Neural progenitor cell (in vitro differentiated cells): ENCODE measurements at regions not wholly inside any gene's neighbourhood (a gene's known extent, or its start where the extent isn't known, plus 50 kb on each side); places are given as distances from the start of the nearest gene placed in this dataset.

ENCODE experiments used
- EZH2 ChIP-seq: fragments of 200-600 bp; sonication (generic); IDR thresholded peaks from 2 replicates; pipeline ENCODE4 v1.6.1; 2017; ENCODE audit warnings: antibody characterized with exemption, mild to moderate bottlenecking, moderate library complexity
- EZH2phosphoT487 ChIP-seq: fragments of 200-600 bp; sonication (generic); IDR thresholded peaks from 2 replicates; pipeline ENCODE4 v1.6.1; 2017; ENCODE audit warnings: antibody characterized with exemption
- TF ChIP-seq, protein P1 (sequence below): fragments of 200-600 bp; sonication (generic); IDR thresholded peaks from 2 replicates; pipeline ENCODE4 v1.5.1; 2017; ENCODE audit warnings: antibody characterized with exemption, mild to moderate bottlenecking

- TF ChIP-seq, protein P1, sequence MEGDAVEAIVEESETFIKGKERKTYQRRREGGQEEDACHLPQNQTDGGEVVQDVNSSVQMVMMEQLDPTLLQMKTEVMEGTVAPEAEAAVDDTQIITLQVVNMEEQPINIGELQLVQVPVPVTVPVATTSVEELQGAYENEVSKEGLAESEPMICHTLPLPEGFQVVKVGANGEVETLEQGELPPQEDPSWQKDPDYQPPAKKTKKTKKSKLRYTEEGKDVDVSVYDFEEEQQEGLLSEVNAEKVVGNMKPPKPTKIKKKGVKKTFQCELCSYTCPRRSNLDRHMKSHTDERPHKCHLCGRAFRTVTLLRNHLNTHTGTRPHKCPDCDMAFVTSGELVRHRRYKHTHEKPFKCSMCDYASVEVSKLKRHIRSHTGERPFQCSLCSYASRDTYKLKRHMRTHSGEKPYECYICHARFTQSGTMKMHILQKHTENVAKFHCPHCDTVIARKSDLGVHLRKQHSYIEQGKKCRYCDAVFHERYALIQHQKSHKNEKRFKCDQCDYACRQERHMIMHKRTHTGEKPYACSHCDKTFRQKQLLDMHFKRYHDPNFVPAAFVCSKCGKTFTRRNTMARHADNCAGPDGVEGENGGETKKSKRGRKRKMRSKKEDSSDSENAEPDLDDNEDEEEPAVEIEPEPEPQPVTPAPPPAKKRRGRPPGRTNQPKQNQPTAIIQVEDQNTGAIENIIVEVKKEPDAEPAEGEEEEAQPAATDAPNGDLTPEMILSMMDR: no peak
- TF ChIP-seq EZH2 (no peak), EZH2phosphoT487 (no peak)
Observed at GRCh38 chr16:80191928-80192327, 348.9 kb upstream of the DYNLRB2 start.
